HG03432 (cell line): ENCODE measurements at regions not wholly inside any gene's neighbourhood (a gene's known extent, or its start where the extent isn't known, plus 50 kb on each side); places are given as distances from the start of the nearest gene placed in this dataset.
"Not testable (repeated sequence)": the region's sequence is repeated elsewhere in the genome, so short reads cannot be mapped to it uniquely, and the experiment has no call there.

Experiments
- ATAC-seq: cut with Tn5 transposase; IDR thresholded peaks from one replicate; pipeline ENCODE4 v1.9.1; 2021; ENCODE audit warnings: mild to moderate bottlenecking, moderate library complexity; ENCODE audit not compliant: unreplicated experiment

DNA sequence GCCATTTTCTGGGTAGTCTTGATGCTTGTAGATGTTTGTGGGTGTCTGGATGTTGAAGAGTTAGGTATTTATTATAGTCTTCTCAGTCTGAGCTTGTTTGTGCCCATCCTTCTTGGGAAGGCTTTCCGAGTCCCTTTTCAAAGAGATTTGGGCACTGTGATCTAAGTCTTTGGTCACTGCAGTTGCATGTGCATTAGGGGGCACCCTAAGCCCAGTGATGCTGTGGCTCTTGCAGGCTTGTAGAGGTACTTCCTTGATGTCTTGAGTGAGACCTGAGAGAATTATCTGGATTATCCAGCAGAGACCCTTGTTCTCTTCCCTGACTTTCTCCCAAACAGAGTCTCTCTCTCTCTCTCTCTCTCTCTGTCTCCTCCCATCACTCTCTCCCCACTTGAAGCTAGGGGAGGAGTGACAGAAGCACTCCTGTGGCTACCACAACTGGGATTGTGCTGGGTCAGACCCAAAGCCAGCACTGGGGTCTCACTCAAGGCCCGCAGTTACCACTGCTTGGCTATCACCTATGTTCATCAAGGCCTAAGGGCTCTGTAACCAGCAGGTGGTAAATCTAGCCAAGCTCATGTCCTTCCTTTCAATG lies 68.5 kb downstream of the TMCO5A start:
- peak; percentile 71 for ATAC-seq

DNA sequence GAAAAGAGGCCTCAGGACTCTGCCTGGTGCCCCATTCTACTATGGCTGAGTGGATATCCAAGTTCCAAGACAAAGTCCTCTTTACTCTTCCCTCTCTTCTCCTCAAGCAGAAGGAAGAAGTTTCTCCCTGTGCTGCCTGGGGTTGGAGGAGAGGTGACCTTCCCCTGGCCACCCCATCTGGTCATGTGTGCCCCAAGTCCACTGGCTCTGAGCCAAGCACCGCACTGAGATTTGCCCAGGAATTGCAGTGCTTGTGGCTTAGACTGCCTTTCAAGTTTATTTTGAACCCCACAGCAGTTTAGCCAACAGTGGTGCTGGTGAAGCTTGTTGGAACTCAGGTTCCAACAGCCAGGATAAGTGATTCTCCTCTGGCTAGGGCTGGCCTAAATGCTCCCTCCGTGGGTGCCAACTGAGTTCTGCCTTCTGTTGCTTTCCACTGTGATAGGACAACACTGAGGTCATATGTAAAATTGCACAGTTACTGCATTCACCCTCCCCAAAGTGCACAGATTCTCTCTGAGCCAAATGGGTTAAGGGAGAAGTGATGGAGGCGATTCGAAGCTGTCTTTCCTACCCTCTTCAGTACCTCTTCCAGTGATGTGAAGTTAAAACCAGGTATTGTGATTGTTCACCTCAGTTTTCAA lies 69.9 kb downstream of the TMCO5A start:
- ATAC-seq, result no peak

DNA sequence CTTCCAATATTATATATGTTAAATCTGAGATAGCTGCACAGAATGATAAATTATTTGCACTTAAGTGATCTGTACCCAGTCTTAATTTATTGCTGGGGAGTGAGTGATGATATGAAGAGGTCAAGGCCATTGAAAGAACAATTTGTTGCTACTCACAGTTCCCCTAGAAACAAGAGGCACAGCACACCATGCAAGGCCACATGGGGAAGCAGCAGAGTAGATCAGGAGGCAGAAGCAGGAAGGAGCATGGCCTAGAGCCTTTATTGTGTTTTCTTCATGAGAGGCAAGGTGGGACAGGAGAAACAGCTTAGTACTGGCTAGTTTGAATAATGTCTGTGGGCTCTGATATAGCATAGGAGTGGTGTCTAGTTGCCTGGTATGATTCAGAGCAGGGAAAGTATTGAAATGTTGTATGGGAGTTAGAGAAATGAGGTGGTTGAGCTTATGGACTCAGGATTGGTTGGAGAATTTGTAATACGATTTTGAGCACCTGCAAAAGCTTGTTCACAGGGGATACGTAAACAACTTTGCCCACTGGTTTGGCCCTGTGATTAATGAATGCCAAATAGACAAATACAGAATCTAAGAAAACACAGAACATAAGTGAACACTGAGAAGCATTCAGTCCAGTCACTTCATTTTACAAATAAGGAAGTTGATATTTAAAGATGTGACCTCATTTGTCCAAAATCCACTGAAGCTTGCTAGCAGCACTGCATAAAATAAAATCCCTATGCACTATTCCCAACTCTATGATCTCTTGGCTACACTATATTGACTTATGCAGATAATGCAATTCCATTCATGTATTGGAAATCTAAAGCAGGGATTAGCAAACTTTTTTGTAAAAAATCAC lies 71.7 kb downstream of the TMCO5A start:
- no peak for ATAC-seq

DNA sequence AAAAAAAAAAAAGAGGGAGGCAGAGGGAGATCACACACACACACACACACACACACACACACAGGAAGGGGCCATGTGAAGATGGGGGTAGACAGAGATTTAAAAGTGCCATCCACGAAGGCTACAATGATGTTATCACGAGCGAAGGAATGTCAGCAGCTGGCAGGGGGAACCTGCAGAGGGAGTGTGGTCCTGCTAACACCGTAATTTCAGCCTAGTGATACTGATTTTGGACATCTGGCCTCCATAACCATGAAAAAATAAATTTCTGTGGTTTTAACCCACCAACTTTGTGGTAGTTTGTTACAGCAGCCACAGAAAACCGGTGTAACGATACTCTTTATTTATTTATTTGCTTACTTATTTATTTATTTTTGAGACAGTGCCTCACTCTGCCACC lies 76.0 kb downstream of the TMCO5A start:
- no peak for ATAC-seq

DNA sequence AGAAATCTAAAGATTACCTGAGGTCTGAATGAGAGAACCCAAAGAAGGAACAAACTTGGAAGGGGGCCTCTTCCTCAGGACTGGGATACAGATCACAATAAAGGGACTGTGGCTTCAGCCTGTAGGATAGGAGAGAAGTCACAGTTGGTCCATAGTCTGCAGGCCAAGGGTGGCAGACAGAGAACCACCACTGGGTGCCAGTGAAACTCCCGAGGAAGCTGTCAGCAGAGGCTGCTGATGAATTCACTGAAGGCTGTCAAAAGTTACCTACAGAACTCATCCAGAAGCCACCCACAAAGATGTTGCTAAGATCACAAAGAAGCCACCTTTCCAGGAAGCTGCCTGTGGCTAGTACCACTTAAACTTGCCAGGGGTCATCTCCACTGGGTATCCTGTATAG lies 78.5 kb downstream of the TMCO5A start:
- no peak for ATAC-seq

DNA sequence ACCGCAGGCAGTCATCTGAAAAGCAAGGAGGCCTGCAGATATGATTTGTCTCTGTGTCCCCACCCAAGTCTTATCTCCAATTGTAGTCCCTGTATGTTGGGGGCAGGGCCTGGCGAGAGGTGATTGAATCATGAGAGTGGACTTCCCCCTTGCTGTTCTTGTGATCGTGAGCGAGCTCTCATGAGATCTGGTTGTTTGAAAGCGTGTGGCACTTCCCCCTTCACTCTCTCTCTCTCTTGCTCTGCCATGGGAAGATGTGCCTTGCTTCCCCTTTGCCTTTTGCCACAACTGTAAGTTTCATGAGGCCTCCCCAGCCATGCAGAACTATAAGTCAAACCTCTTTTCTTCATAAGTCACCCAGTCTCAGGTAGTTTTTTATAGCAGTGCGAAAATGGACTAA lies 83.3 kb downstream of the TMCO5A start:
- no peak for ATAC-seq

DNA sequence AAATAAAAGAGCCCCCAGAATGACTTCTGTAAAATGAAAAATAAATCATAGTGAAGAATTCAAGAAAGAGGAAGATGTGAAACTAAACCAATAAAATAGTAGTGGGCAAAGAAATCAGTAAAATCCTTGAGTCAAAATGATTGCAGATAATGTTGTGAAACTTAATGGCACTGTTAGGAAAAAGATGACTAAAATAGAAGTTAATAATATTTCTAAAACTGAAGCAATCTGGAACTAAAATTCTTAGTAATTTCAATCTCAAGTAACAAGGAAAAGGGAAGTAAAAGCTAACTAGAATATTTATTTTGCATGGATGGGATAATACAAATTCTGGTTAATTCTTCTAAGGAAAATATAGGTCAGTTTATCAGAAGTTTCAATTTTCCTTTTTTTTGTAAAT lies 84.6 kb downstream of the TMCO5A start:
- ATAC-seq, result no peak

DNA sequence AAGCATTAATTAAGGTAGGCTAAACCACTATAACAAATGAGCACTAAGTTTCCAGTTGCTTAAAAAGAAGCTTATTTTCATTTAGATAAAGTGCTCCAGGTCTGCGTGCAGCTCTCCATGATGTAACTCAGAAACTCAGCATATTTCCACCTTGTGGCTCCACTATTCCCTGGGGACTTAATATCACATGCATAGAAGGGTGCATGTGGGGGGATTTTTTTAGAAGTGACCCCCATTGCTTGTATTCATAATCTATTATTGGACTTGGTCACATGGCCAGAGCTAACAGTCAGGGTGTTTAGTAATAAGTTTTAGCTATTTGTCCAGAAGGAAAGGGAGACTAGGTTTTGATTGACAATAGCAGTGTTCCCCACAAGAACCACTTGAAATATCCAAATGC lies 86.8 kb downstream of the TMCO5A start:
- peak; percentile 72 for ATAC-seq

DNA sequence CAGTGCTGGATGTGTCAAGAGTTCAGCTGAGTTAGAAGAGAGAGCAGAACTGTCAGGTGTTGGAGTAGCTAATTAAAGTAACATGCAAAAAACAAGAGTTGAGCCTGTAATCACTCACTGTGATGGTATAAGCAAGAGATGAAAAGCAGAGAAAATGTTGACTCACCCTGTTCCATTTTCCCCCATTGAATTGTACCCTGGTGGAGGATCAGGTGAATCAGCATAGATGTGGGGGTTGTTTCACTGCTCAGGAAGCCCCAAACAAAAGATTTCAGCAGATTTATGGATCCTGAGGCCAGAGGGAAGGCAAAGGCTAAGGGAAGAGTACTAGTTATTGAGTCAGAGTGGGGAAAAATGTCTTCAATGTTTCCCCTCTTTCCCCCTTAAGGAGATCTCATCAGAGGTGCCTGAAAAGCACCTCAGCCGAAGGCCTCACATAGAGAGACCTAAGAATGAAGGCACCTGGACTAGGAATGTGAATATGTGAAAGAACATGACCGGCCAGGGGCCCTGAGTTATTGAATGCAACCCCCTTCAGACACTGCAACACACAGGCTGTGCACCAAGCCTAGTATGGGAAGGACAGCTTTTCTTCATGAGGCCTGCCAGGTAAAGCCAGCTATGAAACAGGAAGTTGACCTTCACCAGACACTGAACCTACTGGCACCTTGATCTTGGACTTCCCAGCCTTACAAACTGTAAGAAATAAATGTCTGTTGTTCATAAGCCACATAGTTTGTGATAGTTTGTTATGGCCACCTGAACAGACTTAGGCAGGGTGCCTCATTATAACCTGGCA lies 90.1 kb downstream of the TMCO5A start:
- no peak for ATAC-seq

DNA sequence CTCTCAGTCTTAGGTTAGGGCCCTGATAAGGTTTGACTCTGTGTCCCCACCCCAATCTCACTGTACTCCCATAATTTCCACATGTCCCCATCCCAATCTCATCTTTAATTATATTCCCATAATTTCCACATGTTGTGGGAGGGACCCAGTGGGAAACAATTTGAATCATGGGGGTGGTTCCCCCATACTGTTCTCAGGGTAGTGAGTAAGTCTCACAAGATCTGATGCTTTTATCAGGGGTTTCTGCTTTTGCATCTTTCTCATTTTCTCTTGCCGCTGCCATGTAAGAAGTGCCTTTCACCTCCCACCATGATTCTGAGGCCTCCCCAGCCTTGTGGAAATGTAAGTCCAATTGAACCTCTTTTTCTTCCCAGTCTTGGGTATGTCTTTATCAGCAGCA lies 91.2 kb downstream of the TMCO5A start:
- not testable (repeated sequence) for ATAC-seq

DNA sequence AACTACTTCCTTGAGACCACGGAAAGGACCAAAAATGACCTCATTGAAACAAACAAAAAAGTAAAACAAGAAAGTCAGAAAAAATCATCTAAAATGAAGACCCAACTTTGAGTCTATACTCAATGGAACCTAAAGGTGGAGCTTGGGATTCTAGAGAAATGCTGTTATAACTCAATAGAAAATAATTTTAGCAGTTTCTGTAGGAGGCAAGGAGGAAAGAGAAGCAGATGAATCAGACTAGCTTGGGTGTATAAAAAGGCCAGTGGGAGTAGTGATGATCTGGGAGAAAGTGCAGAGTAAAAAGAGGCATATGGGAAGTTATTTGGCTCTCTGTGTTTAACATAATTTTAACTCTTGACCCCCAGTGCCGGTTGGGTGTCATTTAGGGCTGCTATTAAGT lies 94.4 kb downstream of the TMCO5A start:
- no peak for ATAC-seq

DNA sequence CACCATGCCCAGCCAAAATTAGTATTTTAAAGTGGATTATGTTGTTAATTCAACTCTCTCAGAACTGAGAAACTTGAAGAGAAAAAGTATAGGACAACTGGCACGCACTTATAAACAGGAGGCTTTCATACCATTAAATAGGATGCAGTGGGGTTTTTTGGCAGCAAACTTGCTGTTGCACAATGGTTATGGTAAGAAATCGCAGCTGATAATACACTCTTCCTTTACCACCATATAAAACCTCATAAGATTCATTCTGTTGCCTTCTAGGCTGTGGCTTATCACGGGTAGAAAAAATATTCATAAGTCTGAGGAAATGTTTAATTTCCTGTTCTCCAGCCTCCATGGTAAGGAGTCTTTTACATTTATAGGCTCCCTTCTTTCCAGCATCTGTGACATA lies 95.3 kb downstream of the TMCO5A start:
- no peak for ATAC-seq

DNA sequence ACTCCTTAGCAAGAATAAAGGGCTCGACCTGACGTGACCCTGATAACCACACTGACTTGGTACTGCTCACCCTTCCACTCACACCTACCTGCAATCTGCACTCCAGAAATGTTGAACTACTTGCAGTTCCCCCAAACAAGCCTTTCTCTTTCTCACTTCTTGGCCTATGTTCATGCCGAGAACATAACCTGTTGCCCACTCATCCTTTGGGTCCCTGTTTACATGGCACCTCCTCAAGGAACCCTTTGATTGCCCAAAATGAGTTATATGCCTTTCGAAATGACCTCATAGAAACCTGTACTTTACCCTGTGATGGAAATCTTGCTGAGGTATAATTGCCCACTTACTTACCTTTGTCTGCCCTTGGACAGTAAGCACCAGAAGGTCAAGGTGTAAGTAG lies 96.2 kb downstream of the TMCO5A start:
- no peak for ATAC-seq

DNA sequence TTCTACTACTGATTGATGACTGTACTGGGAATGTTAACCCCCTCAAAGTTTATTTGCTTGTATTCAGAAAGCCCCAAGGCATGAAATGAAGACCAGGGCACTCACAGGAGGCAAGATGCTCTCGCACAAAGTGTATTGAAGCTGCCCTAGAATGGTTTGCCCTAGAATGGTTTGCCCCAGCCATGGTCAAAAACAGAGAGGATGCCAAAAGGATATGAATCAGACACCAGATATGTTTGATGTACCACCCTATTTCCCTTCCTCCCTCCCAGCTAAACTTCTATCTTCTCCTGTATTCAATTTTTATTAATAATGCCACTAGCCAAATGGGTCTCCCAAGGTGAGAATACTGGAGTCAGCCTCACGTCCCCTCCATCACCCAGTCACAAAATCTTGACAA lies 101.3 kb downstream of the TMCO5A start:
- ATAC-seq, result no peak

DNA sequence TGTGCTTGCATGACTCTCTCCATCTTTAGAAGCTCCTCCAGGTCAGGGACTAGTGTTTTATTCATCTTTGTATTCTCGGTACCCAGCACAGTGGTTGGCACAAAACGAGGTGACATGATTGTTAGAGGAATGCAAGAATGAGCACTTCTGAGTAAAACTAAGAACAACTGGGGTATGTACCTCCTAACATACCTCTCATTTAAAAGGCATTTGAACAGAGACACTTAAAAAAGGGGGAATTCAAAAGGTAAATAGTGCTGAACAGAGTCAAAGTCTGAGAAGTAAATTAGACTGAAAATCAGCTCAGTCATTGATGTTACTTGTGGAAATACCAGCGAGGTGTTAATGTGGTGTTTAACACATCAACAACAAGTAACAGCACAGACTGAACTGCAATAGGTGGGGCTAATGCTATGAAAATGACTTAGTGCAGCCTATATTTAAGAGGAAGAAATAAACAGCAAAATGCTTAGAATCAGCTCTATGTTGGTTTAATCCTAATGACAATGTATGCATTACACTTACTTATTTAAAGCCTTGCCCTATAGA lies 102.4 kb downstream of the TMCO5A start:
- ATAC-seq, result no peak

DNA sequence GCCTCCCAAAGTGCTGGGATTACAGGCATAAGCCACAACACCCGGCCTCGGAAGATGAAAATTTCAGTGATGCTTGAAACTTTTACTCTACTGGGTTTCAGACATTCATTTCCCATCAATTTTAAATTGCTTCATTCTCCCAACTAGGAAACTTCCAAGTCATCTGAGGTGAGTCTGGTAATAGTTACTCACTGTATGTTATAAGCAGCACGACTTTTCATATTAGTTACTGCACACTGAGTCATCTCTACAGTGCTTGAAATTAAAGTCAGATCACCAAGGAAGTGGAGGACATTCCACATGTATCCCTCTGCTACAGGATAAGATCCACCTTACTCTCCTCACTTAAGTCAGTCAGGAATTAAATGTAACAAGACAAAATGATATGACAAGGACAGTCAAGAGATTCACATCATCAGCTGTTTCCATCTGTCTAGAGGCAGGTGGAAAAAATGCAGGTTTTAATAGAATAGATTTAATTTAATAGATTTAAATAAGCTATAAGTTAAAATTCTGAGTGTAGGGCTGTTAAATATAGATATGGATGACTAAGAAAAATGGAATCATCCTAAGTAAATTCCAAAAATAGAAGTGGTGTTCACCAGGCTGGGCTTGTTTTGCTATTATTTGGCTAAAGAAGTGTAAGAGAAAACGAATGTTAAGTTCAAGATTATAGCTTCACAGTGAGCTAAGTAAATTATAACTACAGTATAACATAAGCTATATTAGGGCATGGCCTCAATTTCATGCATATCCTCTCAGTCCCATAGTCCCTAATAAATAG lies 104.4 kb downstream of the TMCO5A start:
- ATAC-seq, result no peak

DNA sequence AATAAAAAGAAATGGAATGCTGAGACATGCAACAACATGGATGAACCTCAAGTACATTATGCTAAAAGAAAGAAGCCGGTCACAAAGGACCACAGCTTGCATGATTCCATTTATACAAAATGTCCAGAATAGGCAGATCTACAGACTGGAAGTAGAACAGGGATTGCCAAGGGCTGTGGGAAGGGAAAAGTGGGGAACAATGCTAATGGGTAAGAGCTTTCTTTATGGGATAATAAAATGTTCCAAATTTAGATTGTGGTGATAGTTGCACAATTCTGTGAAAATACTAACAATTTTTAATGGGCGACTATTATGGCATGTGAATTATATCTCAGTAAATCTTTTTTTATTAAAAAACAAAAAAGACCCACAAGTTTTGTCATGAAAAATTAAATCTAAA lies 106.2 kb downstream of the TMCO5A start:
- ATAC-seq, result no peak

DNA sequence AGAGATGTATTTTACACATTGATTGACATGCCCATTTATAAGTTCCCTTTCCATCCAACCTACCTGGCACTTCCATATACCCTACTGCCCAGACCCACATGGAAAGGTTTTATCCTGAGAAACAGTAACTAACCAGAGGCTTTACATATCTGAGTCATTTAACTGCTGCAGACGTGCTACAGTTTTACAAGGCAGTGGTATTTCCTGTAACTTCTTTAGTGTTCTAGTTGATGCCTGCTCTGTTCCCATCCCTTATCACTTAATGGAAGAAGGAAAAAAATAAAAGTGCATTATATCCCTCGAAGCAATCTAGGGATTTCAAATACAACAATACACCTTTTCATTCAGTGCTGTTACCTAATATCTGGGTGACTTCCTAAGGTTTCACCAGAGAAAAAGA lies 107.1 kb downstream of the TMCO5A start:
- ATAC-seq, result no peak

DNA sequence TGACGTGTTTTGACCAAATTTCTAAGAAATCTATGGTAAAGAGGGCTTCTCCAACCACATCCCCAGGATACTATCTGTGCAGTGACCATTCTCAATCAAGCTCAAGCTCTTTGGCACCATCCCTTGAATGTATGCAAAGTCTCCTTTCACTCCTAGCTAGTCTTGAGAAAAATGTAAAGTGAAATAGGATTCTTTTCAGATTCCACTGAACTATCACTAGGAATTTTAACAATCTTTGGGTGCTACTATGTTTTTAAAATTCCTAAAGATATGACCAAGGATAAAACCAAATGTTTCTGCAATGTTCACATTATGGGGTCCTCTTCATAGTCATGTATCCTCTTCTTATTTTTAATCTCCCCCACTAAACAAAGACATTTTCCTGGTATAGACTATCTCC lies 107.8 kb downstream of the TMCO5A start:
- ATAC-seq, result no peak

DNA sequence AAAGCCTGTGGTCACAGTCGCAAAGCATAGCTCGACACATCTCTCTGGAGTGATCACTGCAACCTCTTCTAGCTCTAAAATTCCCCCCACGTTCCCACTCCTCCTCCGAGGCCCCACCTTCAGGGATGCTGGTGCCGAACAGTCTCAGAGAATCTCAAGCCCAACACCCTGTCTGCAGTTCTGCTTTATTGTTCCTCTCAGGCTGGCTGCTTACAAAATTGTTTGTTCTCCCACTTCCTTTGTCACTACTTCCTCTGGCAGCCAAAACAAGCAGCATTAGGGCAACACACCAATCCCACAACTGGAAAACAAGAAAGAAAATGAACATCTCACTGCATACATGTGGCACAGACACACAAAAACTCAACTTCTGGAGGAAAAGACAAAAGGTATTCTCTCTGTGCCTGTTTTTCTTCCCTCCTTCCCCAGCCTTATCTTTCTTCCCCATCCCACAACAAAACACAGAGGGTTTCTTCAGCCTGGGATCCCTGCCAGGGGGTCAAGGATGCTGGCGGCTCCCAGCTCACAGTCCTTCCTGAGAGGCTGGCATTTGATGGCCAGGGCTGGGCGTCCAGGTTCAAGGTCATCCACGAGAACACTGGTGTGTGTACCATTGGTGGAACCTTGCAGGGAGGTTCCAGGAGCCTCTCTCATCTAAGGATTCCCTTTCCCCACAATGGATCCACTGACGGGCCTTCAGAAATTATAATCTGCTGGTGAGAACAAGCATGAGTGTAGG lies 108.4 kb downstream of the TMCO5A start:
- no peak for ATAC-seq
